Left kidney (tissue), 1 donor: ENCODE measurements at regions not wholly inside any gene's neighbourhood (a gene's known extent, or its start where the extent isn't known, plus 50 kb on each side); places are given as distances from the start of the nearest gene placed in this dataset.

Experiments used
- DNase-seq: peaks from one replicate; pipeline ENCODE4 v3.0.0-alpha.2; 2013

GRCh38 chr9:84177407-84177806 is 163.2 kb downstream of the SLC28A3 start:
- no peak for DNase-seq

DNA sequence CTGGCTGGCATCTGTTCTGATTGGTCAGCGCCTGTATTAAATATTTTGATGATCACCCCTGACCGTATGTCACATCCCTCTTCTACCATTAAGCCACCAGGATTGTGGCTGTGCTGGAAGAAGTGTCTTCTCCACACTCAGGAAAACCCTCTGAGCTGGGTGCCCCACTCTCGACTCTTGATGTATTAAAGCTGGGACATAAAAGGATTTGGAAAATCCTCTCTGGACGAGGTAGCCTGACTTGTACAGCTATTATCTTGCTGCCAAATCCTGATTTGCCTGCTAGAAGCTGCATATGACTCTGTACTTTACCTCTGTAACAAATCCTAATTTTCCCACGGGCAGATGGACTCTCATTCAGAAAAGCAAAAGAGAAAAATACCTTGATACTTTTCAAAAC is 161.0 kb downstream of the SLC28A3 start:
- DNase-seq, result no peak

- DNase-seq, result no peak
These were observed 153.5 kb downstream of the SLC28A3 start for GRCh38 chr9:84187090-84187489.

GRCh38 chr9:84189904-84190303 is 150.7 kb downstream of the SLC28A3 start:
- no peak for DNase-seq

GRCh38 chr9:84190411-84190810 is 150.1 kb downstream of the SLC28A3 start:
- DNase-seq, result no peak

GRCh38 chr9:84206801-84207370 is 133.7 kb downstream of the SLC28A3 start:
- DNase-seq, result no peak

- no peak for DNase-seq
These were observed 133.0 kb downstream of the SLC28A3 start for GRCh38 chr9:84207491-84207951.

- no peak for DNase-seq
These were observed 128.3 kb downstream of the SLC28A3 start for GRCh38 chr9:84212246-84212645.

DNA sequence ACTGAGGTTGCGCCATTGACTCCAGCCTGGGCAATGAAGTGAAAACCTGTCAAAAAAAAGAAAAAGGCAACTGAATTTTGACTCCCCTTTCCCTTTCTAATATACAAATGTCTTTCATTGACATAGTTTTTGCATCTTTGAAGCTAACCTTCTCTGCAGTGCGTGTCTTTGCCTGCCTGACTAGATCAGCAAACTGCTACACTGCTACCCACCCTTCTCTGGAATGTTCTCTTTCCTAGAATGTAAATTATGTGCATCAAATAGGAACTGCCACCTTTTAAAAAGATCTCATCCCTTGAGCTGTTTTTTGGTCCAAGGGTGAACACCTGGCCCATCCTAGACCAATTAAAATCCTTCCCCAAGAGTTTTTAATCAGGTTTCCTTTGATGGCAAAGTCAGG is 127.6 kb downstream of the SLC28A3 start:
- DNase-seq, result no peak

GRCh38 chr9:84216151-84216550 is 124.4 kb downstream of the SLC28A3 start:
- no peak for DNase-seq

- DNase-seq, result no peak
These were observed 122.2 kb downstream of the SLC28A3 start for GRCh38 chr9:84218322-84218721.

- DNase-seq, result no peak
These were observed 116.3 kb downstream of the SLC28A3 start for GRCh38 chr9:84224246-84224645.
